ENCODE measurements at regions not wholly inside any gene's neighbourhood (a gene's known extent, or its start where the extent isn't known, plus 50 kb on each side); places are given as distances from the start of the nearest gene placed in this dataset.
"Not testable (repeated sequence)": the region's sequence is repeated elsewhere in the genome, so short reads cannot be mapped to it uniquely, and the experiment has no call there.

DNA sequence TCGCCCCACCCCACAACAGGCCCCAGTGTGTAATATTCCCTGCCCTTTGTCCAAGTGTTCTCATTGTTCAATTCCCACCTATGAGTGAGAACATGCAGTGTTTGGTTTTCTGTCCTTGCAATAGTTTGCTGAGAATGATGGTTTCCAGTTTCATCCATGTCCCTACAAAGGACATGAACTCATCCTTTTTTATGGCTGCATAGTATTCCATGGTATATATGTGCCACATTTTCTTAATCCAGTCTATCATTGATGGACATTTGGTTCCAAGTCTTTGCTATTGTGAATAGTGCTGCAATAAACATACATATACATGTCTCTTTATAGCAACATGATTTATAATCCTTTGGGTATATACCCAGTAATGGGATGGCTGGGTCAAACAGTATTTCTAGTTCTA lies 132.7 kb downstream of the SNX10 start:
- DNase-seq (ENCODE audit: low spot score) = not testable (repeated sequence)

DNA sequence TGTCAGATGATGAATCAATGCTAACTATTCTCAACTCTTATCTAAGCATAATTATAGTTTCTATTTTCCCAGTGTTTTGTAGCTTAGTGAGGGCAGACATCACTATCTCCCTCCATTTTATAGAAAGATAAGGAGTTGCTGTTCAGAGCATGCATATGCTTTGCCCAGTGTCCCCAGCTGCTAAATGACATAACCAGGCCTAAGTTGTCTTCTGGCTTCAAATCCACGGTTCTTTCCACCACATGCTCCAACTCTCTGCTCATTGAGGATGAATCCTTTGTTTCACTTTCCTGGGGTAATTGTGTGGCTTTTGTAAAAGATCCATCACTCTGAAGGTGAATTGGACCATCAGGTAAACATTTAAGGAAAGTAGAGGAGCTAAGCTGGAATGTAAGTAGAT lies 134.0 kb downstream of the SNX10 start:
- no peak for DNase-seq (ENCODE audit: low spot score)

DNA sequence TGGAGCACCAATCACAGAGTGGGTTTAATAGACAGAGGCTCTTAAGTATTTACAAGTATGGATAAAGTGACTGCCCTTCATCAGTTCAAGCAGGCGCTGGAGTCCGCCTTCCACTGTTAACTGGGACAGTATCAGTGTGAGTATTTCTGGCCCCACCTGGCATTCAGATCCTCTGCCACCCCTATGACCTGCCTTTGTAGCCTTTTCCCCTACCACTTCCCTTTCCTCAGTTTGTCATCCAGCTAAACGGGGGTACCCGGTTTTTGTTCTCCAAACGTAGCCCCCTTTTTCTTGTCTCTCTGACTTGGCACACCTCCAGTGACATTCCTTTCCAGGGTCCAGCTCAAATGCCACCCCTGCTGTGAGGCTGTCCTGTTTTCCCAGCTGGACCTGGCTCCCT lies 134.4 kb downstream of the SNX10 start:
- no peak for DNase-seq (ENCODE audit: low spot score)

DNA sequence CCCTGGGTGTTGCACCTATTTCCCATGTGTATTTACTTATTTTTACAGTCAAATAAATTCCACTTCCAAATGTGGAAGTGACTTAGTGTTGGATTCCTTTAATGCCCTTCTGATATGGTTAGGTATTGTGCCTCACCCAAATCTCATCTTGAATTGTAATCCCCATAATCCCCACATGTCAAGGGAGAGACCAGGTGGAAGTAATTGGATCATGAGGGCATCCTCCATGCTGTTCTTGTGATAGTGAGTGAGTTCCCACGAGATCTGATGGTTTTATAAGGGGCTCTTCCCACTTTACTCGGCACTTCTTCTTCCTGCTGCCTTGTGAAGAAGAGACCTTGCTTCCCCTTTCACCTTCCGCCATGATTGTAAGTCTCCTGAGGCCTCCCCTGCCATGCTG lies 136.9 kb downstream of the SNX10 start:
- no peak for DNase-seq (ENCODE audit: low spot score)

DNA sequence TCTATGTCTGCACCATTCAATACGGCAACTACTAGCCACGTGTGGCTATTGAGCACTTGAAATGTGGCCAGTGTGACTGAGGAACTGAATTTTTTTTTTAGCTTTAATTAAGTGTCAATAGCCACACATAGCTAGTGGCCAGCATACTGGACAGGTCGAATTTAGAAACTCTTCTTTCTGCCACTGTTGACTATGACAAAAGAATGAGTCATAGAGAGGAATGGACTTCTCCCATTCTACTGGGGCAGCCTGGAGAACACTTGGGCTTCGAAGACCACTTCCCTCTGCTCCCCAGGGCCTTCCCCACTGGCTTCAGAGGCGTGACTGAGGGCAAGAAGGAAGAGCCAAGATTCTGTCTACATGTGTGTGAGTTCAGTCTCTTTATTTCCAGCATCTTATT lies 137.5 kb downstream of the SNX10 start:
- DNase-seq (ENCODE audit: low spot score) = no peak

DNA sequence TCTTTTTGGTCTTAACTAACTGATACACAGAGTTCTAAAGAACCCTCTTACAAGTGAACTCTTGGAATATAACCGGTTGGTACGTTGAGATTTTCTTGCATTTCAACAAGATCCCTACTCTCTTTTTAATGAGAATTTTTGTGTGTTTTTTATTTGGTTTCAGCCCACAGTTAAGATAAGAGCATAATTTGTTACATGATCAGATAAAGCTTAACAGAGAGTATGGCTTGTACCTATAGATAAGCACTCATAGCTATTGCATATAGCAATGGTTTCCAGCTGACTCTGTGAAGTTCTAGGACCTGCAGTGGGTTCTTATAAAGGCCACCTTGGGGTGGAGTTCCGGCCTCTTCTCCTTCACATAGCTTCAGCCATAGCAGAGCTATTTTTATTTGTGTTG lies 143.3 kb downstream of the SNX10 start:
- no peak for DNase-seq (ENCODE audit: low spot score)

DNA sequence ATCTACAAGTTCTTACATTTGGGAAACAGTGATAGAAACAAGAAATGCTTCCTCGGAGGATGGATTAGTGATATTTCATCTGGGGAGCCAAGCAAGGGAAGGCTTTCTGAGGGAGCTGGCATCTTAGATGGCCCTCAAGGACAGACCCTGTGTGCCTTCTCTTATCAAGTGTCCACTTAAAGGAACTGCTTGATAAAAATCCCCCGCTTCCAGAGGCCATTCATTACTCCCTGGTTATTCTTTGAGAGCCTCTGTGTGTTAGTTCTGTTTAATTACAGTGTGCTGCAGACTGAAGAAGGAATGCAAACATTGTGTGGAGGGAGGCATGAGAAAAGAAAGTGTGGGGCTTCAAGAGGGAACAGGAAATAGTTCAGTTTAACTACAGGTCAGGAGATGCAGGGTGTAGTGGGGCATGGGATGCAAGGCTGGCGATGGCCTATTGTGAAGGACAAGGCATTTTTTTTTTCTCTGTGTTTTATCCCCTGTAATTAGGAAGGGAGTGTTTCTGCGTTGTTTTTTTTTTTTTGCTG lies 145.4 kb downstream of the SNX10 start:
- DNase-seq (ENCODE audit: low spot score) = no peak

DNA sequence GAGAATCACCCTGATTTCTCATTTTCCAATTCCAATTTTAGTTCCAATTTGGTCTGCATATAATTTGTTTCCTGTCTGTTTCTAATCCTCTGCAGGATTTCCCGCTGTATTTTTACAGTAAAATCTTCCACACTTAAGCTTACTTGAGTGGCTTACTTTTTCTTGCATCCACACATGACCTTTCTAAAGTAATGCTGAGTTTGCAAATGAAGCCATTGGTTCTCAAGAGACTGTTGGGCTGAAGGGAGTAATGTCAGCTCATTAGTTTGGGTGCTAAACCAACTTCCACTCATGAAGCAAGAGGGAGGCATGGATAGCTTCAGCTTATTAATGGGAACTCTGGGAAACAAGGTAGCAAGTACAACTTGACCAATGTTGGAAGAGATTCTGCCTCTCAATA lies 146.4 kb downstream of the SNX10 start:
- no peak for DNase-seq (ENCODE audit: low spot score)

DNA sequence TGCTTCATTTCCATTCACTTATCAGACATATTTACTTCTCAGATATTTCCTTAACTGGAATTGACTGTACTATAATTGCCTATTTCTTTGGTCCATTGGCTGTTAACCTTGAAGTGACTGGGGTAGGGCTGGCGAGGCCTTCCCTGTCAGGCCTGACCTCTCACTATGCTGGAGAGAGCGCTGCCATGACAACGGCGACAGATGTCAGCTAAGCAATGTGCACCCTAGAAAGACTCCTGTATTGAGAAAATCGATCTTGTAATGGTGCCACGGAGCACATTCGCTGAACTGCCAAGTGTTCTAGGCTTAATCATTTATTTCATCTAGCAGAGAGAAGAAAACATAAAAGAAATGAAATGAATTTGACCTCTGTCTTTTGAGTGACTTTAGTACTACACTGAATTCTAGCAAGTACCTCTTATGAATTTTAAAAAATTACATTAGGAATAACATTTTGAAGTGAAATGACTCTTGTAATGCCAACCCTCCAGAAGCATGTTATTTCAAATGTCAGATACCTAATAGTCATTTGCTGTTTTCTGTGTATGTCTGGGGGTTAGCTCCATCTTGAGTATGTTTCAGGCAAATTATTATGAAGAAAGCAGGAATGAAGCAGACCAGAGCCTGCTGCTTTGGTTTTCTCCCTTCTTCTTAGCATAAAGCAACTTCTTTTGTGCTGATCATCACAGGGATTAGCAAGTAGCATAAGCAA lies 148.0 kb downstream of the SNX10 start:
- no peak for DNase-seq (ENCODE audit: low spot score)

DNA sequence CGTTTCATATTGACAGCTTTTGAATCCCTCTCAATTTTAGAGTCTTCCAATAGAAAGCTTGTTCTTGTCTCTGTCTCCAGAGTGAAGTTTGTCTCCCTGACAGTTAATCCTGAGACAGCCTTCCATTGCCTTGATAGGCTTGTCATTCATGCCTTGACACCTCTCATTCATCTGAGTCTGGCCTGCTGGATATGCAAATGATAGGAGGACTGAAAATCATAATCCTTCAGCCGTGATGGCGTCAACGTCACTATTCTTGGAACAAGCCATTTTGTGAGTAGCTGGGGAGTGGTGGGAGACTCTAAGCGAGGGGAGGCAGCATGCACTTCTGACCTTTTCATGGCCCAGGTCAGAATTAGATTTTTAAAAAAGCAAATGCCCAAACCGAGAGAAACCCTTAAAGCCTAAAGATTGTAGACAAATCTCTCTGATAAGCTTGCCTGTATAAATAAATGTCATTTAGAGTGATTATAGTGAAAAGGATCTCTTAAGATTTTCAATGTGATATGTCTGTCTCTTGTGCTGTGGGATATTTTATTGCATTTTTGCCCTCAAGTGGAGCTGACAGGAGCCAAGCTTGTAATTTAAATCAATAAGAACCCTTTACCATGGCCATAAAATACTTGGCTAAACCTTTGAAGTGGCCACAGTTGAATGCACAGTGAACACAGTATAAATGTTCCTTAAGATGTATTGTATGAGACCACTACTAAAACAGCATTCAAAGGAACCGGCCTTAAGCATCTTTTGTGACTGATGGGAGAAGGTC lies 148.8 kb downstream of the SNX10 start:
- no peak for DNase-seq (ENCODE audit: low spot score)

DNA sequence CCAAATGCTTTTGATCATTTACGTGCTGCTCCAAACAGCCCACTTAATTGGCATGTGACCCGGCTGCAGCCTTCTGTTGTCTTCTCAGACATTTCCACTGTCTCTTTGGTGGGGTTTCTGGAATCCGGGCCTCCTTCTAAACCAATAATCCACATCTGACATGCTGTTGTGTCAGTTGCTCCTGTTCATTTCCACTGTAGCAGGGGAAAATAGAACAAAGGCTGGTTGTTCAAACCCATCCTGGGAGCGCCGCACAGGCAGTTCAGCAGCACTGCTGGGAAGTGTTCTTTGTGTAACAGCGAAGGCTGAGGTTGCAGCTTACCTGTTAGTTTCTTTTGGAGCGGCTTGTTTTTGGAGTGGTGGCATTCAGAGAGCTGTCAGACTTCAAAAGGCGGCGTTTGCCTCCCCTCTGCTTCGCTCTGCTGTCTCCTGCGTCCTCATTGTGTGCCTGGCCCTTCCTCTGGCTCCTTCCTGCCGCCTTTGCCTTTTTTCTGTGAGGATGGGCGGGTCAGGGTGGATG lies 149.4 kb downstream of the SNX10 start:
- DNase-seq (ENCODE audit: low spot score) = no peak

DNA sequence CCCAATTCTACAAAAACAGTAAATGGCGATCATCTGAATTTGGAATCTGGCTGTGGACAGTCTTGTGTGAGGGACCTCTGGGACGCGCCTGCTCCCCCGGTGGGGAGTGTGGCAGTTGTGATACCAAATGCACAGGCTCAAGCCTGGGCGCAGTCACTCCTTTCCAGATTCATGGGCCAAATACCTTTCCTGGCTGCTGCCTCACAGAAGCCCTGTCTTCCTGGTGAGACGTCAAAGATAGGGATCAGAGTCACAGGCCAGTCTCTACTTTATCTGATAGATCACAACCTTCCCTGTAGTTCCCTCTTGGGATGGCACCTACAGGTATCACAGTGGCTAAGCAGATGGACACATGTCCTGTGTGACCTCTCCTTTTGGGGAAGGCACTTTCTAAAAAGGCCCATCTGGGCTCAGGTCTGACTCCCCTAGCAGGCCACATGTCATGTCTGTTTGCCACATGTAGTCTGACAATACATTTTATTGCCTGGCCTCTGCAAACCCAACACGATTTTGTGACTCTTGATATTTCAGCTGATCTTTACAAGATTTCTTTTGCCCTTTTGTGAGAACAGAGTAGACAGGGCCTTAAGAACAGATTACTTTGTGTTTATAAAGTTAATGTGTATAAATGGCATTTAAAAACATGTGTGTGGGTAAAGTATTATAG lies 150.1 kb downstream of the SNX10 start:
- DNase-seq (ENCODE audit: low spot score) = no peak

DNA sequence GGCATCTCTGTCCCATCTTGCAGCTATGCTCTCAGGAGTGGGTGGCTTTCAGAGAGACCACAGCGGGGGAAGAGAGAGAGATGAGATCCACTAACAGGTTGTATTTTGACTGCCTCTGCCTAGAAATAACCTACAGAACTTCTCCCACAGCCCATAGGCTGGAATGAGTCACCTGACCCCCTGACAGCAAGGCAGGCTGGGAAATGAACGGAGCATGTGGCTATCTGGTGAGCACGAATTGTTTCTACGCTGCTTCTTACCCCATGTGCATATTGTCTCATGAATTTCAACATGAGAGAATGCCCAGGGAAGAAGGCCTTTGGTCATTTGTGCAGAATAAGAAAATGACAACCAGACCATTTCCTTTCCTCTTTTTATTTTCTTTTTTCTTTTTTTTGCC lies 151.3 kb downstream of the SNX10 start:
- DNase-seq (ENCODE audit: low spot score) = no peak

DNA sequence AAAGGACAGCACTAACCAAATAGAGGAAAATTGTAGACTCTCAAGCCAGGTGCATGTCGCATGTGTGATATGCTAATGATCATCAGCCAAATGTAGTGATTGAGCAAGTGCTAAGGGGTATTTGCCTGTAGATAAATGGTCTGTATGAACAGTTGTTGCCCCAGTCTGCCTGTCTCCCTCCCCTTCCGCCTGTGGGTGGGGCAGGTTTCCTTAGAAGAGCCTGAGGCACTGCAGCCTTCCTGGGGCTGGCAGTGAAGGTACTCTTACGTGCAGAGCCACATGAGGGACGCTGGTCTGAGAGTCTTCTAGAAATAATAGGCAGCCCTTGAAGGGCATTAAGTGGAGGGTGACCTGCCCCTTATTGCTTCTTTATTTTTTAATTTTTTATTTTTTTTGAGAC lies 152.1 kb downstream of the SNX10 start:
- no peak for DNase-seq (ENCODE audit: low spot score)

DNA sequence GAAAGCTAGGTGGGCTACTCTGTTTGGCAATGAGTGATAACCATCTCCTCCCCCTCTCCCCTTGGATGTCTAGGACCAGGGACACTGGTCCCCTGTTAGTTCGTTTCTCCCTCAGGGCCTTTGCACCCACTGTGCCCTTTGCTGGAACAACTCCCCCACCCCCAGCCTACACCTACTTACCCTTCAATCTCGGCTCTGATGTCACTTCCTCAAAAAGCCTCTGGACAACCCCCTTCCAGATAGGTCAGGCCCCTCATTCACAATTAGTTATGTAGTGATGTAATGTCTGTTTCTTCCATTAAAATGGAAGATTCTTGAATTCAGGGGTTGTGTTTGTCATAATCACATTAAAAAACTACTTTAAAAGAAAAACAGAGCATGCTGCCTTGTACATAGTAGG lies 152.9 kb downstream of the SNX10 start:
- DNase-seq (ENCODE audit: low spot score) = no peak

DNA sequence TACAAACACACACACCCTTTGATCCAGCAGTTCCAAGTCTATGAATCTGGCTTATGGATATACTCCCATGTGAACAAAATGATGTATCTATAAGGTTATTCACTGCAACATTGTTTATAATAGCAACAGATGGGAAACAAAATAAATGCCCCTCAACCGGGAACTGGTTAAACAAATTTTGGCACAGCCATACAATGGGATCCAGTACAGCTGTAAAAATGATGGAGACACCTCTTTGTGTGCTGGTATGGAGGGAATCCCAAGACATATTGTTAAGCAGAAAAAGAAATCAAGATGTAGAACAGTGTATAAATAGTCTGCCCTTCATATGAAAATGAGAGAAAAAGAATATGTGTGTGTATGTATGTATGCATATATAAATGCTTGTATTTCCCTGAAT lies 155.5 kb downstream of the SNX10 start:
- DNase-seq (ENCODE audit: low spot score) = no peak

DNA sequence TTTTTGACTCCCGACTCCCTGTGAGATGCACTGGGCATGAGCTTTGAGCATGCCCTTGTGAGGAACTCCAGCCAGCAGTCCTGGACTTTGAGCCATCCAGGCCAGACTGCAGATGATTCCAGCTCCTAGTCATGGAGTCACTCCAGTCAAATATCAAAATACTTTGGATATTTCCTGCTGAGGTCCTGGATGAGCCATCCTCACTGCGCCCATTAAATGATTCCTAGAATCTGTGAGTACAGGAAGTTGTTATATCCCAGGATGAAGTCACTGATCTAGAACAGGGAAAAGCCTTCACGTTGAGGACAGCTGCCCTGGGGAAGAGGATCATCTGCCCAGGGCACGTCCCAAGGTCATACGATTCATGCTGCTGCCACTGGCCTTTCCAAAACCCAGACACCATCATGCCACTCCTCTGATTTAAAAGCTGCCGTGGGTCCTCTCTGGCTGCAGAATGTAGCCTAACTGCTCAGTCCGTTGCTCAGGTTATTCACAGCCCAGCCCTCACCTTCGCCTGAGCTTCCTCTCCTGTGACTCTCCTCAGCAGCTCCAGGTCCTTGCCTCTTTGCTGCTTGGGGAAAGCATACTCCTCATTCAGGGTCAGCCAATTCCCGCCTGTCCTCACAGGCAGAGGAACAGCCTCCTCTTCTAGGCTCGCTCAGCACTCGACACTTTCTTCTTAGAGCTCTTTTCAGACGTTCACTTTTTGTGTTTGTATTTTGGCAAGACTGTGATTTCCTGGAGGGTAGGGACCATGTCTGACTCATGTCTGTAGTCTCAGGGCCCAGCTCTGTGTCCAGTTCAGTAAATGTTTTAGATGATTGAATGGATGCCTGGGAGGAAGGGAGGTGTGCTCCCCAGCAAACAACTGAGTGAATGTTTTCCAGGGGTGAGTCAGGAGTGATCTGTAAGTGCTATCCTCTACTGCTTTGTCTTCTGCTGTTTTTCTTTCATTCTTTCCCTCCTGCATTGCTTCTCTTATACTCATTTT lies 157.8 kb downstream of the SNX10 start:
- peak; percentile 48 for DNase-seq (ENCODE audit: low spot score)

DNA sequence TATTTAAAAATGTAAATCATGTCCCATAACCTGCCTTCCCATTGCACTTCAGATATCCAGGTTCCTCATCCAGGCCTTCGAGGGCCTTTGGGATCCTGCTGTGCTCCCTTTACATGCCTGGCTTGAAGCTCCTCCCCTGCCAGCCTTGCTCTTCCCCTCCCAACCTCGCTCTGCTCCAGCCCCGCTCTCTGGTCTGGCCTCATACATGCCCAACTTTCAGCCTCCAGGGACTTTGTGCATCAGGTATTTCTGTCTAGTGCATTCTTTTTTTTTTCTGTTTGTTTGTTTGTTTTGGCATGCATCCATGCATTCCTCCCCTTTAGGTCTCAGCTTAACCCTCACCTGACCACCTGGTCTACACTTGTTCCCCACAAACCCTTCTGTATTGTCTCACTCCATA lies 160.3 kb downstream of the SNX10 start:
- DNase-seq (ENCODE audit: low spot score) = no peak

DNA sequence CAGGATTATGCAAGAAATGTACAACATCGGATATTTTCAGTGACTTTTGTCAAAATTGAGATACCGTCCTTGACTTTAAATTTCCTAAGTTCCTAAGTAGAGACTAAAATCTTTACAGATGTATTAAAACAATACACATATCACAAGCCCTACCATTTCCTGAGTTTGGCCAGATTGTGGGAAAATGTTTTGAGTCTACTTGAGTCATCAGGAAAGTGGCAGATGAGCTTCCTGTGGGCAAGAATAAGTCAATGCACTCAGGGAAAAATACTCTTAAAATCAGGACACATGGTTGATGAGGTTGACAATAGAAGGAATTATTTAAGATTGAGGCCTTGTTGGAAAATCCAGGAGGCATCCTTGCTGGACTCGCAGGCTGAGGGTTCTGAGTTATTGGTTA lies 162.5 kb downstream of the SNX10 start:
- DNase-seq (ENCODE audit: low spot score) = no peak

DNA sequence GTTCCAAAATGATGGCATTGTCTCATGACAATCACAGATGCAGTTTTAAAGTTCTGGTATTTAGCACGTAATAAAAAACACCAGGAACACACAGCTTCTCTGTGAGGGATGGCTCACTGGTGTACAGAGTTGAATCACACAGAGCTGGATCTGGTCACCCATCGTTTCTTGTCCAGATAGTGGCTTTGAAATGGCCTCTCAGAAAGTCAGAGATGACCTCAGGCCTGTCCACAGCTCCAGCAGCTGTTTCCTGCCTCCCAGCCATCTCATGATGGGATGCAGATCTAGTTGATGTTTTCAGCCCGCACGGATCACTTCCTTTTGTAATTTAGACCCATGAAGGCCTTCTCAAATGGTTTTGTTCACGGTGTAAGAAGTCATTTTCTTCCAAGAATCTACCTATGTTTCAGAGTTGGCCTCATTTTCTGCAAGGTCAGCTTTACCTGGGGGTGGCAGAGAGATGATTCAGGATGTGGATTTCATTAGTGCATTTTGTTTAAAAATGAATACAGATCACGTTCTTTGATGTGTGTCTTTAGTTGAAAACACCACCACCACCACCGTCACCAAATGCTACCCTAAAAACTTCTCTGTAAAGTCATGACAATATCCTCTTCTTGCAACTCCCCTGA lies 166.2 kb downstream of the SNX10 start:
- DNase-seq (ENCODE audit: low spot score) = no peak
